ENCODE measurements at regions not wholly inside any gene's neighbourhood (a gene's known extent, or its start where the extent isn't known, plus 50 kb on each side); places are given as distances from the start of the nearest gene placed in this dataset.

DNA sequence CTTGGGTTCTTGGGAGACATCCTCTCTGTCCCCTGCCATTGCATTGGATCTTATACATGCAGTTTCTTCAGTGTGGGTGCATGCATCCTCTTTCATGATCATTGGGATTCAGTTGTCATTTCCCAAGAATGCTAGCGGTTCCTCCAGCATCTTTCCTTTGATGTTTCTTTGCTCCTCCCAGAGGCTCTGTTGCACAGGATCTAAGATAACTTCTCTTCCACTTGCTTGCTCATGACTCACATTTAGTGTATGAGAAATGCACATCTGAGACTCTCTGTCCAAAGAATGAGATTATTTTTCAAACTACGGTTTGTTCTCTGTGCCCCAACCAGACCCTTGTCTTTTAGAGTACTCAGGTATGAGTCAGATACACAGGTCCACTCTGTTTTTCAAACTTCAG lies 197.1 kb downstream of the NDFIP2 start:
- Histone ChIP-seq H3K27me3 (no peaks in the 10 kb centered on the region), H3K27ac (no peak overlapping the region), H3K4me3 (no peak overlapping the region), H3K4me1 (peaks cover 0 to 8% (median 3%) of the 10 kb centered on the region in 4 donors), H3K36me3 (no peaks in the 10 kb centered on the region), H3K9me3 (no peaks in the 10 kb centered on the region)
- ATAC-seq (ENCODE audit: low FRiP score in 2 of 2) (no peak), DNase-seq (no peak)
- WGBS, 2 donors: 78 to 88% methylated on average over 2 of the region's 2 CpGs
- TF ChIP-seq CTCF (IDR thresholded peaks at IDR 0.05) (no peak), POLR2AphosphoS5 (IDR thresholded peaks at IDR 0.05) (no peak), EP300 (IDR thresholded peaks at IDR 0.05) (no peak), POLR2A (IDR thresholded peaks at IDR 0.05) (no peak)

- Histone ChIP-seq H3K9me3 (no peaks in the 10 kb centered on the region), H3K4me1 (peaks cover 0 to 8% (median 3%) of the 10 kb centered on the region in 4 donors), H3K4me3 (no peak overlapping the region), H3K27ac (no peak overlapping the region), H3K27me3 (no peaks in the 10 kb centered on the region), H3K36me3 (no peaks in the 10 kb centered on the region)
- ATAC-seq (ENCODE audit: low FRiP score in 2 of 2): no peak
- DNase-seq: no peak
- WGBS, 2 donors: 77% methylated on average over 7 of the region's 7 CpGs
- TF ChIP-seq EP300 (IDR thresholded peaks at IDR 0.05) (no peak), POLR2AphosphoS5 (IDR thresholded peaks at IDR 0.05) (no peak), CTCF (IDR thresholded peaks at IDR 0.05) (no peak), POLR2A (IDR thresholded peaks at IDR 0.05) (no peak)
Observed at GRCh38 chr13:79675931-79676660, 195.1 kb downstream of the NDFIP2 start.

DNA sequence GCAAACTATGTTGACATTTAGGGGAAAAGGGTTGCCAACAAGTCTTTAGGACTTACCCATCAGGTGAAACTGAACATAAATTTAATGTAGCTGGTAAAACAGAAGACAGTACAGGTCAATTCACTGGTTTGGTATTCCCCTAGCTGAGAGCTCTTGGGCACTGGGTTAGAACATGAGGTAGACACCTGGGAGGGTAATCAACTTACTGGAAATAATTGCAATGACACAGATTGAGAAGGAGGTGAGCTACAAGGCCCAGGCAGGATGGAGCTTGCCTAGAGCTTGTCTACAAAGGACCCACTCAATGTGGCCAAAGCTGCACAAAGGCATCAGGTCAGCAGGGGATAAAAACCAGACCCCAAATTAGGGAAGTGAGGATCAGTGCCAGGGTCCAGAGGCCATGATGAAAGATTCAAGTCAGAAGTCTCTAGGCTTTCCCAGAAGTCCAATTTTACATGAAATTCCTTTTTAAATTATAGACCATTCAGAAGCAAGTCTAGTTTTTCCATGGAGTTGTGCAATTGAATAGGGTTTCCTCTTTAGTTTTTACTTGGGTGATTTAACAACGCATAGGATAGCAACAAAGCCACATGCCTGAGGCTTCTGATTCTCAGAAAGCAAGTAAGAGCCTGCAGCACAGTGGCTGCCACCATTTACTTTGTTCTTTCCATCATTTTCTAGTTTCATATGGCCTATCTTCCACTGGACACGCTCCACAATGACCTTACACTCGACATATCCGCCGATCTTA lies 194.0 kb downstream of the NDFIP2 start:
- H3K4me3 ChIP-seq: no peak overlapping the region
- H3K4me1 ChIP-seq: peaks cover 0 to 8% (median 3%) of the 10 kb centered on the region in 4 donors
- ATAC-seq (ENCODE audit: low FRiP score in 2 of 2) (no peak), DNase-seq (no peak)
- H3K36me3 ChIP-seq: no peaks in the 10 kb centered on the region
- WGBS, 2 donors: 84 to 93% methylated on average over 5 of the region's 5 CpGs
- no peak overlapping the region for H3K27ac ChIP-seq
- no peaks in the 10 kb centered on the region for H3K27me3 ChIP-seq
- no peaks in the 10 kb centered on the region for H3K9me3 ChIP-seq
- TF ChIP-seq POLR2AphosphoS5 (IDR thresholded peaks at IDR 0.05) (no peak), CTCF (IDR thresholded peaks at IDR 0.05) (no peak), POLR2A (IDR thresholded peaks at IDR 0.05) (no peak), EP300 (IDR thresholded peaks at IDR 0.05) (no peak)

- H3K36me3 ChIP-seq: no peaks in the 10 kb centered on the region
- ATAC-seq (ENCODE audit: low FRiP score in 2 of 2) (no peak), DNase-seq (no peak)
- no peaks in the 10 kb centered on the region for H3K27me3 ChIP-seq
- 70 to 86% methylated on average over 1 of the region's 1 CpG for WGBS, 2 donors
- H3K4me3 ChIP-seq: no peak overlapping the region
- no peaks in the 10 kb centered on the region for H3K9me3 ChIP-seq
- H3K27ac ChIP-seq: peak overlapping the region in 1 of 4 donors; percentile 42
- TF ChIP-seq POLR2A (IDR thresholded peaks at IDR 0.05) (no peak), EP300 (IDR thresholded peaks at IDR 0.05) (no peak), CTCF (IDR thresholded peaks at IDR 0.05) (no peak), POLR2AphosphoS5 (IDR thresholded peaks at IDR 0.05) (no peak)
- H3K4me1 ChIP-seq: peaks cover 0 to 8% (median 3%) of the 10 kb centered on the region in 4 donors
Observed at GRCh38 chr13:79673993-79674377, 193.0 kb downstream of the NDFIP2 start.
